ENCODE measurements at regions not wholly inside any gene's neighbourhood (a gene's known extent, or its start where the extent isn't known, plus 50 kb on each side); places are given as distances from the start of the nearest gene placed in this dataset.

DNA sequence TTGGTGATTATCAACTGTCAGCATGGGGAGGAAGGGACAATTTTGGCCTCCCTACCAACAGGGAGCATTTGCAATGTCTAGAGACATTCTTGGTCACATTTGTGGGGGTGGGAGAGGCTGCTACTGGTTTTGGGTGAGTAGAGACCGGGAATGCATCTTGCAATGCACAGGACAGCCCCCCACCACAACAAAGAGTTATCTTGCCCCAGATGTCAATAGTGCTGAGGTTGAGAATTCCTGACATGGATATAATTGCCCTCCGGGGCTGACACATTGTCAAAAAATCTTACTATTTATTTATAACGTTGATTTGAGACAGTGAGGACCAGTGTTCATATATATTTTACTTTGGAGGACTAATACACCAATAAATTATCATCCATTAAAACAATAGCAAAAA, 316.1 kb downstream of the PSAT1 start:
- no peaks in the 10 kb centered on the region for H3K36me3 ChIP-seq (ENCODE audit: control insufficient read depth in 2 of 4, insufficient read depth in 4 of 4, low read length in 3 of 4)
- no peaks in the 10 kb centered on the region for H3K23me2 ChIP-seq (ENCODE audit: low read depth, low read length)
- no peak overlapping the region for H3K4me2 ChIP-seq (ENCODE audit: insufficient read depth in 1 of 2, low read depth in 2 of 2, low read length in 2 of 2)
- H3K23ac ChIP-seq (ENCODE audit: insufficient read length): no peak overlapping the region
- H3K4me1 ChIP-seq (replicated peaks in 1 of 4; ENCODE audit: control insufficient read depth in 3 of 4, insufficient read depth in 4 of 4, low read length in 3 of 4): peaks cover 0 to 9% (median 1%) of the 10 kb centered on the region in 4 experiments; a peak in 1 of 7 replicates
- no peak overlapping the region for H4K91ac ChIP-seq (replicated peaks; ENCODE audit: insufficient read length, low read length)
- no peak overlapping the region for H2BK120ac ChIP-seq (replicated peaks; ENCODE audit: low read depth, low read length)
- ChIA-PET CTCF (ENCODE audit: partially characterized antibody) (interaction anchor here (1.2 kb wide), 1 partner anchor 13 kb away, joined by 4 read pairs; no protein-coding TSS in a partner anchor), POLR2A (ENCODE audit: partially characterized antibody) (no interaction called here)
- DNase-seq (ENCODE audit: low read depth in 1 of 2, low spot score in 2 of 2) (no peak), FAIRE-seq (no peak)
- H3K79me1 ChIP-seq (ENCODE audit: low read depth, low read length): no peaks in the 10 kb centered on the region
- no peak overlapping the region for H3K56ac ChIP-seq (replicated peaks; ENCODE audit: insufficient read length, low read depth, low read length)
- no peak overlapping the region for H2BK20ac ChIP-seq (ENCODE audit: low read length)
- H3K14ac ChIP-seq (ENCODE audit: insufficient read length): no peak overlapping the region
- WGBS, 2 experiments (ENCODE audit: extremely low coverage in 1 of 2, insufficient coverage in 1 of 2, insufficient read length in 1 of 2, insufficient replicate concordance in 2 of 2, low coverage in 1 of 2, low lambda C conversion rate in 2 of 2, missing lambda C conversion rate in 1 of 2): 88% methylated on average over 3 of the region's 3 CpGs; no CpG with 5 or more reads in 1 of the 2 experiments
- no peak overlapping the region for H3K27ac ChIP-seq (ENCODE audit: low read depth, low read length)
- no peaks in the 10 kb centered on the region for H3K27me3 ChIP-seq (replicated peaks in 1 of 4; ENCODE audit: control insufficient read depth in 3 of 4, extremely low read depth in 1 of 4, insufficient read depth in 3 of 4, low read length in 3 of 4)
- H2AK5ac ChIP-seq (ENCODE audit: low read depth, low read length): no peak overlapping the region
- H4K8ac ChIP-seq (ENCODE audit: extremely low read depth, insufficient read depth, low read length): no peak overlapping the region
- no peak overlapping the region for H3K4ac ChIP-seq (replicated peaks; ENCODE audit: insufficient read length, low read depth, low read length)
- H3K9ac ChIP-seq (replicated peaks in 1 of 4; ENCODE audit: extremely low read depth in 1 of 4, low read depth in 3 of 4, low read length in 3 of 4): no peak overlapping the region
- H4K5ac ChIP-seq (ENCODE audit: insufficient read length, low read depth, low read length): no peak overlapping the region
- no peaks in the 10 kb centered on the region for H3K79me2 ChIP-seq (ENCODE audit: control insufficient read depth in 1 of 2, insufficient read depth in 2 of 2, low read length in 2 of 2)
- H2AFZ ChIP-seq (ENCODE audit: low read length): no peak overlapping the region
- no peak overlapping the region for H2BK5ac ChIP-seq (ENCODE audit: low read depth, low read length)
- no peak overlapping the region for H3K18ac ChIP-seq (ENCODE audit: extremely low read depth, low read length)
- H2BK12ac ChIP-seq (ENCODE audit: low read depth, low read length): no peak overlapping the region
- no peak overlapping the region for H2BK15ac ChIP-seq (ENCODE audit: low read length)
- H4K20me1 ChIP-seq (replicated peaks in 1 of 2; ENCODE audit: control insufficient read depth in 1 of 2, insufficient read depth in 2 of 2, low read length in 2 of 2): no peaks in the 10 kb centered on the region
- no peaks in the 10 kb centered on the region for H3K9me3 ChIP-seq (ENCODE audit: insufficient read depth in 2 of 2, low read depth in 1 of 2, low read length in 1 of 2)
- H3K4me3 ChIP-seq (ENCODE audit: extremely low read depth in 1 of 4, insufficient read depth in 2 of 4, low read depth in 3 of 4, low read length in 4 of 4): no peak overlapping the region
- TF ChIP-seq RXRA (IDR thresholded peaks at IDR 0.05; ENCODE audit: insufficient read depth, low read depth, low read length) (no peak), GTF2F1 (IDR thresholded peaks at IDR 0.05; ENCODE audit: borderline replicate concordance, low read depth, low read length) (no peak), GABPA (IDR thresholded peaks at IDR 0.05; ENCODE audit: borderline replicate concordance, insufficient read depth, low read length) (no peak), POU5F1 (IDR thresholded peaks at IDR 0.05; ENCODE audit: low read depth, low read length) (no peak), KDM4A (IDR thresholded peaks at IDR 0.05; ENCODE audit: low read depth, low read length, severe bottlenecking) (no peak), MAFK (IDR thresholded peaks at IDR 0.05; ENCODE audit: low read depth, low read length) (no peak), PHF8 (conservative IDR thresholded peaks at IDR 0.05; ENCODE audit: low read depth, low read length) (no peak), SRF (IDR thresholded peaks at IDR 0.05; ENCODE audit: low read depth, low read length) (no peak), RBBP5 (IDR thresholded peaks at IDR 0.05; ENCODE audit: borderline replicate concordance, low read depth, low read length) (no peak), JUND (IDR thresholded peaks at IDR 0.05; ENCODE audit: low read length) (no peak), HDAC2 (IDR thresholded peaks at IDR 0.05; ENCODE audit: borderline replicate concordance in 1 of 2, low read depth in 2 of 2, low read length in 2 of 2) (no peak), TCF12 (IDR thresholded peaks at IDR 0.05; ENCODE audit: low read depth, low read length) (no peak), TAF7 (optimal IDR thresholded peaks at IDR 0.05; ENCODE audit: borderline replicate concordance, low read depth, low read length) (no peak)
- TF ChIP-seq, protein P1, sequence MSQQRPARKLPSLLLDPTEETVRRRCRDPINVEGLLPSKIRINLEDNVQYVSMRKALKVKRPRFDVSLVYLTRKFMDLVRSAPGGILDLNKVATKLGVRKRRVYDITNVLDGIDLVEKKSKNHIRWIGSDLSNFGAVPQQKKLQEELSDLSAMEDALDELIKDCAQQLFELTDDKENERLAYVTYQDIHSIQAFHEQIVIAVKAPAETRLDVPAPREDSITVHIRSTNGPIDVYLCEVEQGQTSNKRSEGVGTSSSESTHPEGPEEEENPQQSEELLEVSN (IDR thresholded peaks at IDR 0.05): no peak
